MM.1S (cell line): ENCODE measurements at regions not wholly inside any gene's neighbourhood (a gene's known extent, or its start where the extent isn't known, plus 50 kb on each side); places are given as distances from the start of the nearest gene placed in this dataset.

ENCODE experiments used
- DNase-seq: peaks from one replicate; pipeline ENCODE4 v3.0.0-alpha.2; 2015
- H2AFZ ChIP-seq: fragments of 300-600 bp; sonication (generic); 2 replicates; pipeline ENCODE4 v1.6.0; 2016; ENCODE audit warnings: antibody characterized with exemption, low read length
- H3F3A ChIP-seq: fragments of 300-600 bp; sonication (generic); 2 replicates; pipeline ENCODE4 v1.6.1; 2016; ENCODE audit warnings: mild to moderate bottlenecking, antibody characterized with exemption, low read length, moderate library complexity, mixed read lengths; ENCODE audit not compliant: insufficient read depth
- H3K27ac ChIP-seq: fragments of 300-600 bp; sonication (generic); 2 replicates; pipeline ENCODE4 v1.5.1; 2016; ENCODE audit warnings: mild to moderate bottlenecking, low read length
- H3K27me3 ChIP-seq: fragments of 300-600 bp; sonication (generic); replicated peaks from 2 replicates; pipeline ENCODE4 v1.6.0; 2016; ENCODE audit warnings: low read length; ENCODE audit not compliant: insufficient read depth
- H3K36me3 ChIP-seq: fragments of 300-600 bp; sonication (generic); replicated peaks from 2 replicates; pipeline ENCODE4 v1.6.1; 2016; ENCODE audit warnings: mild to moderate bottlenecking, low read length, mixed read lengths; ENCODE audit not compliant: insufficient read depth
- H3K4me1 ChIP-seq: fragments of 300-600 bp; sonication (generic); 2 replicates; pipeline ENCODE4 v1.6.1; 2016; ENCODE audit warnings: low read length, mixed read lengths
- H3K4me2 ChIP-seq: fragments of 300-600 bp; sonication (generic); 2 replicates; pipeline ENCODE4 v1.6.0; 2016; ENCODE audit warnings: low read depth, low read length
- H3K4me3 ChIP-seq: fragments of 300-600 bp; sonication (generic); 2 replicates; pipeline ENCODE4 v1.5.1; 2016; ENCODE audit warnings: low read length, mixed read lengths
- H3K79me2 ChIP-seq: fragments of 300-600 bp; sonication (generic); 2 replicates; pipeline ENCODE4 v1.6.1; 2016; ENCODE audit warnings: mixed run types, low read length, mixed read lengths
- H3K9ac ChIP-seq: fragments of 300-600 bp; sonication (generic); 2 replicates; pipeline ENCODE4 v1.6.1; 2016; ENCODE audit warnings: low read length, mixed read lengths
- H3K9me2 ChIP-seq: fragments of 300-600 bp; sonication (generic); replicated peaks from 2 replicates; pipeline ENCODE4 v1.6.1; 2016; ENCODE audit warnings: mild to moderate bottlenecking, low read length, mixed read lengths; ENCODE audit not compliant: insufficient read depth
- H3K9me3 ChIP-seq: fragments of 300-600 bp; sonication (generic); replicated peaks from 2 replicates; pipeline ENCODE4 v1.6.1; 2016; ENCODE audit warnings: mild to moderate bottlenecking, low read length, mixed read lengths; ENCODE audit not compliant: insufficient read depth
- H4K20me1 ChIP-seq: fragments of 300-600 bp; sonication (generic); 2 replicates; pipeline ENCODE4 v1.6.1; 2016; ENCODE audit warnings: mild to moderate bottlenecking, low read length, moderate library complexity, mixed read lengths; ENCODE audit not compliant: insufficient read depth
- EZH2 ChIP-seq: fragments of 300-600 bp; sonication (generic); optimal IDR thresholded peaks from 2 replicates; pipeline ENCODE3; 2017; ENCODE audit warnings: low read depth, mild to moderate bottlenecking, antibody characterized with exemption, low read length, mixed read lengths
- EZH2phosphoT487 ChIP-seq: fragments of 300-600 bp; sonication (generic); IDR thresholded peaks from 2 replicates; pipeline ENCODE4 v1.6.1; 2018; ENCODE audit warnings: antibody characterized with exemption, low read length
- TF ChIP-seq, protein P1 (sequence below): fragments of 300-600 bp; sonication (generic); IDR thresholded peaks from 2 replicates; pipeline ENCODE4 v1.5.1; 2016; ENCODE audit warnings: antibody characterized with exemption, low read length, mixed read lengths

- H3K4me2 ChIP-seq, result no peak overlapping the region
- no peak for TF ChIP-seq EZH2phosphoT487
- TF ChIP-seq, protein P1, sequence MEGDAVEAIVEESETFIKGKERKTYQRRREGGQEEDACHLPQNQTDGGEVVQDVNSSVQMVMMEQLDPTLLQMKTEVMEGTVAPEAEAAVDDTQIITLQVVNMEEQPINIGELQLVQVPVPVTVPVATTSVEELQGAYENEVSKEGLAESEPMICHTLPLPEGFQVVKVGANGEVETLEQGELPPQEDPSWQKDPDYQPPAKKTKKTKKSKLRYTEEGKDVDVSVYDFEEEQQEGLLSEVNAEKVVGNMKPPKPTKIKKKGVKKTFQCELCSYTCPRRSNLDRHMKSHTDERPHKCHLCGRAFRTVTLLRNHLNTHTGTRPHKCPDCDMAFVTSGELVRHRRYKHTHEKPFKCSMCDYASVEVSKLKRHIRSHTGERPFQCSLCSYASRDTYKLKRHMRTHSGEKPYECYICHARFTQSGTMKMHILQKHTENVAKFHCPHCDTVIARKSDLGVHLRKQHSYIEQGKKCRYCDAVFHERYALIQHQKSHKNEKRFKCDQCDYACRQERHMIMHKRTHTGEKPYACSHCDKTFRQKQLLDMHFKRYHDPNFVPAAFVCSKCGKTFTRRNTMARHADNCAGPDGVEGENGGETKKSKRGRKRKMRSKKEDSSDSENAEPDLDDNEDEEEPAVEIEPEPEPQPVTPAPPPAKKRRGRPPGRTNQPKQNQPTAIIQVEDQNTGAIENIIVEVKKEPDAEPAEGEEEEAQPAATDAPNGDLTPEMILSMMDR, result peak; percentile 75
- H3K27me3 ChIP-seq, result no peaks in the 10 kb centered on the region
- H4K20me1 ChIP-seq, result no peaks in the 10 kb centered on the region
- H3K27ac ChIP-seq, result no peak overlapping the region
- no peak overlapping the region for H3K9ac ChIP-seq
- peak overlapping the region; percentile 22; the same call in 1 of the 2 replicates for H2AFZ ChIP-seq
- H3K79me2 ChIP-seq, result no peaks in the 10 kb centered on the region
- no peaks in the 10 kb centered on the region for H3F3A ChIP-seq
- H3K4me1 ChIP-seq, result no peaks in the 10 kb centered on the region
- peak; percentile 55 for DNase-seq
- H3K9me3 ChIP-seq, result no peaks in the 10 kb centered on the region
- no peak overlapping the region for H3K4me3 ChIP-seq
- no peaks in the 10 kb centered on the region for H3K9me2 ChIP-seq
- H3K36me3 ChIP-seq, result no peaks in the 10 kb centered on the region
These were observed 201.3 kb downstream of the RBM46 start for GRCh38 chr4:154982187-154983047.

DNA sequence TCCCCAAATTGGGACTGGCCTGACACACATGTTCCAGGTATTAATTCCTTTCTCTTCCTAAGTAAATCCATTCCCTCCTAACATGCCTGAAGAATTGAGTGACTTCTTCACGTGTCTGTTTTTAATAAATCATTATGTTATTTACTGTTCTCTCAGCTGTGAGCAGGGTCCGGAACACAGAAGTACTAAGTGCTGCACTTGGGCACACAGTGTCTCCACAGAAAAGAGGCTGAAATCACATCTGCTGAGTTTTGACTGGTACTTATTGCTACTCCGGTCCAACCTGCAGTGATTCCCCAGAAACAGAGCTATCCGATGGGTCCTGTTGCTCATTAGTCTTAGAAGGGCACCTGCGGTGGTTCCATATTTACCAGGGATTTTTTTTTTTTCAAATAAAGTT lies 202.6 kb downstream of the RBM46 start:
- H3K27me3 ChIP-seq, result no peaks in the 10 kb centered on the region
- no peak overlapping the region for H3K27ac ChIP-seq
- H3K36me3 ChIP-seq, result no peaks in the 10 kb centered on the region
- H2AFZ ChIP-seq, result no peak overlapping the region
- H3F3A ChIP-seq, result no peaks in the 10 kb centered on the region
- no peaks in the 10 kb centered on the region for H3K9me3 ChIP-seq
- no peak for TF ChIP-seq EZH2phosphoT487
- TF ChIP-seq EZH2, result no peak
- TF ChIP-seq, protein P1, result no peak
- H3K4me3 ChIP-seq, result no peak overlapping the region
- no peak for DNase-seq
- H3K9me2 ChIP-seq, result no peaks in the 10 kb centered on the region
- H3K9ac ChIP-seq, result no peak overlapping the region
- no peaks in the 10 kb centered on the region for H3K79me2 ChIP-seq
- no peaks in the 10 kb centered on the region for H3K4me1 ChIP-seq
- no peaks in the 10 kb centered on the region for H4K20me1 ChIP-seq
- H3K4me2 ChIP-seq, result no peak overlapping the region

- no peak for DNase-seq
- no peak overlapping the region for H2AFZ ChIP-seq
- H3K9me3 ChIP-seq, result no peaks in the 10 kb centered on the region
- H3K4me3 ChIP-seq, result no peak overlapping the region
- no peaks in the 10 kb centered on the region for H4K20me1 ChIP-seq
- H3K9ac ChIP-seq, result no peak overlapping the region
- H3K9me2 ChIP-seq, result no peaks in the 10 kb centered on the region
- no peak overlapping the region for H3K4me2 ChIP-seq
- no peak overlapping the region for H3K27ac ChIP-seq
- no peaks in the 10 kb centered on the region for H3K79me2 ChIP-seq
- no peaks in the 10 kb centered on the region for H3F3A ChIP-seq
- H3K36me3 ChIP-seq, result no peaks in the 10 kb centered on the region
- H3K27me3 ChIP-seq, result no peaks in the 10 kb centered on the region
- TF ChIP-seq EZH2phosphoT487 (no peak), EZH2 (no peak)
- TF ChIP-seq, protein P1, result no peak
- no peaks in the 10 kb centered on the region for H3K4me1 ChIP-seq
These were observed 203.1 kb downstream of the RBM46 start for GRCh38 chr4:154984148-154984547.
